ENCODE measurements at regions not wholly inside any gene's neighbourhood (a gene's known extent, or its start where the extent isn't known, plus 50 kb on each side); places are given as distances from the start of the nearest gene placed in this dataset.

DNA sequence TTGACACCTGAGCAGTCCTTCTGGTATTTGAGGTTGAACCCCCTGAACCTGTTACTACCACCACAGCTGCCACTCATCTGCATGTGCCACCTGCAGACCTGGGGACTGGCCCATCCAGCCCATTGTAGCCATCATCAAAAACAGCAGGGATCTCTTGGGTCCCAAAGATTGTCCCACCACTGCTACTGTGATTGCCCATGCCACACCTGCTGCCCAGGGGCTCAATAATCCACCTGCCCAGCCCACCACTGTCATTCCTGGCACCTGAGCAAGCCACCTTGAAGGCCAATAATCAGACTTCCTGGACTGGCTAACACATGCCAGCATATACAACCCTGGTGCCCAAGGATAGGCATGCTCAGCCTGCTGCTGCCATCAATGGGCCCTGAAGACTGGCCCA, 327.6 kb downstream of the CYRIA start:
- TF ChIP-seq, protein P1, sequence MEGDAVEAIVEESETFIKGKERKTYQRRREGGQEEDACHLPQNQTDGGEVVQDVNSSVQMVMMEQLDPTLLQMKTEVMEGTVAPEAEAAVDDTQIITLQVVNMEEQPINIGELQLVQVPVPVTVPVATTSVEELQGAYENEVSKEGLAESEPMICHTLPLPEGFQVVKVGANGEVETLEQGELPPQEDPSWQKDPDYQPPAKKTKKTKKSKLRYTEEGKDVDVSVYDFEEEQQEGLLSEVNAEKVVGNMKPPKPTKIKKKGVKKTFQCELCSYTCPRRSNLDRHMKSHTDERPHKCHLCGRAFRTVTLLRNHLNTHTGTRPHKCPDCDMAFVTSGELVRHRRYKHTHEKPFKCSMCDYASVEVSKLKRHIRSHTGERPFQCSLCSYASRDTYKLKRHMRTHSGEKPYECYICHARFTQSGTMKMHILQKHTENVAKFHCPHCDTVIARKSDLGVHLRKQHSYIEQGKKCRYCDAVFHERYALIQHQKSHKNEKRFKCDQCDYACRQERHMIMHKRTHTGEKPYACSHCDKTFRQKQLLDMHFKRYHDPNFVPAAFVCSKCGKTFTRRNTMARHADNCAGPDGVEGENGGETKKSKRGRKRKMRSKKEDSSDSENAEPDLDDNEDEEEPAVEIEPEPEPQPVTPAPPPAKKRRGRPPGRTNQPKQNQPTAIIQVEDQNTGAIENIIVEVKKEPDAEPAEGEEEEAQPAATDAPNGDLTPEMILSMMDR (IDR thresholded peaks at IDR 0.05): no peak
- TF ChIP-seq POLR2AphosphoS5 (IDR thresholded peaks at IDR 0.05) (no peak), POLR2A (IDR thresholded peaks at IDR 0.05) (no peak)
